ENCODE measurements at regions not wholly inside any gene's neighbourhood (a gene's known extent, or its start where the extent isn't known, plus 50 kb on each side); places are given as distances from the start of the nearest gene placed in this dataset.

DNA sequence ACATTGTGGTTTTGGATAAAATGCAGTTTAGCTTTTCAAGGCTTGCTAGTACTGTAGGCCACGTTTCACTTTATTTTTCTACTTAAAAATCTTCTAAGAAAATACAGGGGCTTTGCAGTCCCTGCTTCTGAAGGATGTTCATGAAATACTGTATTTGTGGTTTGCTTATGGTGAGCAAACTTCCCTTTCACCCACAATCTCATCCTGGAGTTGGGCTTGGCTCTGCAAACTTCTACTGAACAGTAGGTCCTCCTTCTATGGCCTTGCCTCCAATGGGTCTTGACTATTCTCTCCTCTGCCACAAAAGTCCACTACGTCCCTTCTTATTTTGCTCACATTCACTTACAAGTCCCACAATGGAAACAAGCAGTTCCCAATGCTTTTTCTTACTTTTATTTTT is 502.7 kb upstream of the KLF4 start:
- TF ChIP-seq, protein P1, sequence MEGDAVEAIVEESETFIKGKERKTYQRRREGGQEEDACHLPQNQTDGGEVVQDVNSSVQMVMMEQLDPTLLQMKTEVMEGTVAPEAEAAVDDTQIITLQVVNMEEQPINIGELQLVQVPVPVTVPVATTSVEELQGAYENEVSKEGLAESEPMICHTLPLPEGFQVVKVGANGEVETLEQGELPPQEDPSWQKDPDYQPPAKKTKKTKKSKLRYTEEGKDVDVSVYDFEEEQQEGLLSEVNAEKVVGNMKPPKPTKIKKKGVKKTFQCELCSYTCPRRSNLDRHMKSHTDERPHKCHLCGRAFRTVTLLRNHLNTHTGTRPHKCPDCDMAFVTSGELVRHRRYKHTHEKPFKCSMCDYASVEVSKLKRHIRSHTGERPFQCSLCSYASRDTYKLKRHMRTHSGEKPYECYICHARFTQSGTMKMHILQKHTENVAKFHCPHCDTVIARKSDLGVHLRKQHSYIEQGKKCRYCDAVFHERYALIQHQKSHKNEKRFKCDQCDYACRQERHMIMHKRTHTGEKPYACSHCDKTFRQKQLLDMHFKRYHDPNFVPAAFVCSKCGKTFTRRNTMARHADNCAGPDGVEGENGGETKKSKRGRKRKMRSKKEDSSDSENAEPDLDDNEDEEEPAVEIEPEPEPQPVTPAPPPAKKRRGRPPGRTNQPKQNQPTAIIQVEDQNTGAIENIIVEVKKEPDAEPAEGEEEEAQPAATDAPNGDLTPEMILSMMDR (conservative IDR thresholded peaks at IDR 0.05; ENCODE audit: low read length) = no peak
- TF ChIP-seq EZH2phosphoT487 (IDR thresholded peaks at IDR 0.05; ENCODE audit: borderline replicate concordance) = no peak

Measured in Loucy (cell line).